OCI-LY1 (cell line): ENCODE measurements at regions not wholly inside any gene's neighbourhood (a gene's known extent, or its start where the extent isn't known, plus 50 kb on each side); places are given as distances from the start of the nearest gene placed in this dataset.

Experiments
- H2AFZ ChIP-seq: fragments of 200-600 bp; sonication (generic), shearing (Covaris generic); 2 replicates; pipeline ENCODE4 v1.6.0; 2014; ENCODE audit warnings: antibody characterized with exemption, mild to moderate bottlenecking, low read length
- H3F3A ChIP-seq: fragments of 200-600 bp; sonication (generic), shearing (Covaris generic); 2 replicates; pipeline ENCODE4 v1.6.0; 2014; ENCODE audit warnings: mild to moderate bottlenecking, antibody characterized with exemption, low read length, moderate library complexity; ENCODE audit not compliant: insufficient read depth
- H3K27ac ChIP-seq: fragments of 200-600 bp; sonication (generic); 2 replicates; pipeline ENCODE4 v1.5.1; 2014; ENCODE audit warnings: low read length, mixed run types, mild to moderate bottlenecking, low read depth; ENCODE audit not compliant: poor library complexity, severe bottlenecking
- H3K27me3 ChIP-seq: fragments of 200-600 bp; sonication (generic); 2 replicates; pipeline ENCODE4 v1.6.0; 2014; ENCODE audit warnings: antibody characterized with exemption, mild to moderate bottlenecking, low read length, moderate library complexity; ENCODE audit not compliant: insufficient read depth
- H3K36me3 ChIP-seq: fragments of 200-600 bp; sonication (generic); 2 replicates; pipeline ENCODE4 v1.6.1; 2014; ENCODE audit warnings: mild to moderate bottlenecking, antibody characterized with exemption, low read length, moderate library complexity, mixed read lengths; ENCODE audit not compliant: insufficient read depth
- H3K4me1 ChIP-seq: fragments of 200-600 bp; sonication (generic); 2 replicates; pipeline ENCODE4 v1.5.1; 2014; ENCODE audit warnings: mild to moderate bottlenecking, low read length, moderate library complexity; ENCODE audit not compliant: insufficient read depth, severe bottlenecking
- H3K4me2 ChIP-seq: fragments of 200-600 bp; sonication (generic), shearing (Covaris generic); 2 replicates; pipeline ENCODE4 v1.6.1; 2014; ENCODE audit warnings: low read length
- H3K4me3 ChIP-seq: fragments of 200-600 bp; sonication (generic); 2 replicates; pipeline ENCODE4 v1.5.1; 2014; ENCODE audit warnings: low read length, low read depth, mild to moderate bottlenecking, mixed read lengths; ENCODE audit not compliant: poor library complexity, severe bottlenecking
- H3K79me2 ChIP-seq: fragments of 200-600 bp; shearing (Covaris generic); 2 replicates; pipeline ENCODE4 v1.6.1; 2016; ENCODE audit warnings: mixed run types, low read length, mixed read lengths; ENCODE audit not compliant: insufficient read depth
- H3K9ac ChIP-seq: fragments of 200-600 bp; sonication (generic), shearing (Covaris generic); 2 replicates; pipeline ENCODE4 v1.6.1; 2014; ENCODE audit warnings: mild to moderate bottlenecking, low read length, mixed read lengths
- H3K9me2 ChIP-seq: fragments of 200-600 bp; sonication (generic), shearing (Covaris generic); 2 replicates; pipeline ENCODE4 v1.6.1; 2014; ENCODE audit warnings: low read depth, mild to moderate bottlenecking, low read length, mixed read lengths
- H3K9me3 ChIP-seq: fragments of 200-600 bp; shearing (Covaris generic); 2 replicates; pipeline ENCODE4 v1.6.1; 2014; ENCODE audit warnings: low read length, mixed read lengths
- H4K20me1 ChIP-seq: fragments of 200-600 bp; sonication (generic), shearing (Covaris generic); 2 replicates; pipeline ENCODE4 v1.6.0; 2016; ENCODE audit warnings: mild to moderate bottlenecking, low read length; ENCODE audit not compliant: insufficient read depth
- EZH2 ChIP-seq: fragments of 200-600 bp; sonication (generic), shearing (Covaris generic); IDR thresholded peaks from 2 replicates; pipeline ENCODE4 v1.8.0; 2017; ENCODE audit warnings: borderline replicate concordance, mixed run types, mild to moderate bottlenecking, antibody characterized with exemption, low read length, moderate library complexity, mixed read lengths
- TF ChIP-seq, protein P1 (sequence below): fragments of 200-600 bp; sonication (generic), shearing (Covaris generic); IDR thresholded peaks from 2 replicates; pipeline ENCODE4 v1.5.1; 2017; ENCODE audit warnings: mild to moderate bottlenecking, antibody characterized with exemption, low read length, moderate library complexity, mixed read lengths

GRCh38 chr2:76406134-76406855 is 695.6 kb upstream of the GCFC2 start:
- H3K4me1 ChIP-seq: no peaks in the 10 kb centered on the region
- TF ChIP-seq, protein P1, sequence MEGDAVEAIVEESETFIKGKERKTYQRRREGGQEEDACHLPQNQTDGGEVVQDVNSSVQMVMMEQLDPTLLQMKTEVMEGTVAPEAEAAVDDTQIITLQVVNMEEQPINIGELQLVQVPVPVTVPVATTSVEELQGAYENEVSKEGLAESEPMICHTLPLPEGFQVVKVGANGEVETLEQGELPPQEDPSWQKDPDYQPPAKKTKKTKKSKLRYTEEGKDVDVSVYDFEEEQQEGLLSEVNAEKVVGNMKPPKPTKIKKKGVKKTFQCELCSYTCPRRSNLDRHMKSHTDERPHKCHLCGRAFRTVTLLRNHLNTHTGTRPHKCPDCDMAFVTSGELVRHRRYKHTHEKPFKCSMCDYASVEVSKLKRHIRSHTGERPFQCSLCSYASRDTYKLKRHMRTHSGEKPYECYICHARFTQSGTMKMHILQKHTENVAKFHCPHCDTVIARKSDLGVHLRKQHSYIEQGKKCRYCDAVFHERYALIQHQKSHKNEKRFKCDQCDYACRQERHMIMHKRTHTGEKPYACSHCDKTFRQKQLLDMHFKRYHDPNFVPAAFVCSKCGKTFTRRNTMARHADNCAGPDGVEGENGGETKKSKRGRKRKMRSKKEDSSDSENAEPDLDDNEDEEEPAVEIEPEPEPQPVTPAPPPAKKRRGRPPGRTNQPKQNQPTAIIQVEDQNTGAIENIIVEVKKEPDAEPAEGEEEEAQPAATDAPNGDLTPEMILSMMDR: no peak
- TF ChIP-seq EZH2: no peak
- no peaks in the 10 kb centered on the region for H3K36me3 ChIP-seq
- no peaks in the 10 kb centered on the region for H4K20me1 ChIP-seq
- H3K9me2 ChIP-seq: no peaks in the 10 kb centered on the region
- H3K4me3 ChIP-seq: no peak overlapping the region
- no peaks in the 10 kb centered on the region for H3K79me2 ChIP-seq
- H3K27ac ChIP-seq: no peak overlapping the region
- H3K4me2 ChIP-seq: no peak overlapping the region
- H3F3A ChIP-seq: no peaks in the 10 kb centered on the region
- H3K9ac ChIP-seq: no peak overlapping the region
- H2AFZ ChIP-seq: no peak overlapping the region
- H3K27me3 ChIP-seq: no peaks in the 10 kb centered on the region
- no peaks in the 10 kb centered on the region for H3K9me3 ChIP-seq

DNA sequence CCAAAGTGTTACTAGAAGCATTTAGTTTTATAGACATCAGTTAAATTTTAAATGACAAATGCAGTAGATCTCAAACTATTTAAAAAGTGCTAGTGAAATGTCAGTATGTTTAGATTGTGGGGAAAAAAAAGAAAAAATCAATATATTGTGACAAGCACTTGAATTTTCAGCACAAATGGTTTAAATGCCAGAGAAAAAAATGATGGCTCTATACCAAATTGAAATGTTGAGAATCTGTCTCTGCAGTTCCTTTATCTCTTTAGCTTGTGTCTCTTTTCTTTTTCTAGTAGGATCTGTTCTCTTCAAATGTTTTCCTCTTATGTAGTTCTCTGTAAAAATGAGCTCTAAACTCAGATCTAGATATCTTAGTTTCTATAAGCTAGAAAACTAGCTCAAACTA is 682.6 kb upstream of the GCFC2 start:
- H3F3A ChIP-seq: no peaks in the 10 kb centered on the region
- no peaks in the 10 kb centered on the region for H3K36me3 ChIP-seq
- H3K9me2 ChIP-seq: no peaks in the 10 kb centered on the region
- no peak overlapping the region for H2AFZ ChIP-seq
- H4K20me1 ChIP-seq: no peaks in the 10 kb centered on the region
- H3K4me2 ChIP-seq: no peak overlapping the region
- H3K79me2 ChIP-seq: no peaks in the 10 kb centered on the region
- no peaks in the 10 kb centered on the region for H3K4me1 ChIP-seq
- H3K27me3 ChIP-seq: no peaks in the 10 kb centered on the region
- no peak overlapping the region for H3K27ac ChIP-seq
- H3K4me3 ChIP-seq: no peak overlapping the region
- no peak overlapping the region for H3K9ac ChIP-seq
- TF ChIP-seq, protein P1: no peak
- TF ChIP-seq EZH2: no peak
- no peaks in the 10 kb centered on the region for H3K9me3 ChIP-seq

DNA sequence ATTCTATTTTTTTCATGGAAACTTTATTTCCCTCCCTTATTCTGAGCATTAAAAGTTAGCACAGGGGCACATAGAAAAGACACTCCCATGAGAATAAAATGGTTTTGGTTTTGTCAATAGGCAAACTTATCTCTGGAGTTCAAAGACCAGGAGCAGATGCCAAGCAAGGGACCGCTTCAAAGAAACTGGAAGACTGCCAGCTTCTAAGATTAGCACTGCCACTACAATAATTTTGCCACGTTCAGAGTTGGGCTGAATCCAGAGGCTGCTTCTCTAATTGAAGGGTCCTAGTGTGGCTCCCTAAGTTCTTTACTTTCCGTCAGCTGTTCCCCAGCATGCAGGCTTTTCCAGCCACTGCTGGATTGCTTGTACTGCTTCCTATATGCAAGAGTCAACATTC is 681.0 kb upstream of the GCFC2 start:
- Histone ChIP-seq H3K4me3 (no peak overlapping the region), H3K9me2 (no peaks in the 10 kb centered on the region)
- TF ChIP-seq, protein P1: no peak

More for the DNA sequence above, 681.0 kb upstream of the GCFC2 start:
- Histone ChIP-seq H3K27ac (no peak overlapping the region), H3K36me3 (no peaks in the 10 kb centered on the region), H3K4me2 (no peak overlapping the region), H3K4me1 (no peaks in the 10 kb centered on the region), H3K27me3 (no peaks in the 10 kb centered on the region), H3K9ac (no peak overlapping the region), H3K9me3 (no peaks in the 10 kb centered on the region), H3F3A (no peaks in the 10 kb centered on the region), H2AFZ (no peak overlapping the region), H4K20me1 (no peaks in the 10 kb centered on the region), H3K79me2 (no peaks in the 10 kb centered on the region)
